ENCODE measurements at regions not wholly inside any gene's neighbourhood (a gene's known extent, or its start where the extent isn't known, plus 50 kb on each side); places are given as distances from the start of the nearest gene placed in this dataset.

DNA sequence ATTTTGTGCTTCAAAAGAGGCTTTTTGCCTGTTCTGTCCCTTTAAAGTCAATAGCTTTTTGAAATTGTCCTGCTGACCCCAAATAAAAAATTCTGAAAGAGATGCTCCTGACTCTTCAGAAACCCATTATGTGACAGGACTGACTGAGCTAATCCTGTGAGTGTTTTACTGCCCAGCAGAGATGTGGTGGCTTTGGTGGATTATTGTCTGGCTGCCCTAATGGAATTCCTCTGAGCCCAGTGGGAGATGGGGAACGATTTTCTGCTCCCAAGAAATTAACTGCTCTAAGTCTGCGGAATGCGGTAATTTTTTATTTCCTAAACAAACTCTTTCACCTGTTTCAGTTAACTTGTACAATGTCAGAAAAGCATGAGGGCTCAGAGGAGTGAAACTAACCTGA, 258.2 kb downstream of the IKZF2 start:
- TF ChIP-seq, protein P1, sequence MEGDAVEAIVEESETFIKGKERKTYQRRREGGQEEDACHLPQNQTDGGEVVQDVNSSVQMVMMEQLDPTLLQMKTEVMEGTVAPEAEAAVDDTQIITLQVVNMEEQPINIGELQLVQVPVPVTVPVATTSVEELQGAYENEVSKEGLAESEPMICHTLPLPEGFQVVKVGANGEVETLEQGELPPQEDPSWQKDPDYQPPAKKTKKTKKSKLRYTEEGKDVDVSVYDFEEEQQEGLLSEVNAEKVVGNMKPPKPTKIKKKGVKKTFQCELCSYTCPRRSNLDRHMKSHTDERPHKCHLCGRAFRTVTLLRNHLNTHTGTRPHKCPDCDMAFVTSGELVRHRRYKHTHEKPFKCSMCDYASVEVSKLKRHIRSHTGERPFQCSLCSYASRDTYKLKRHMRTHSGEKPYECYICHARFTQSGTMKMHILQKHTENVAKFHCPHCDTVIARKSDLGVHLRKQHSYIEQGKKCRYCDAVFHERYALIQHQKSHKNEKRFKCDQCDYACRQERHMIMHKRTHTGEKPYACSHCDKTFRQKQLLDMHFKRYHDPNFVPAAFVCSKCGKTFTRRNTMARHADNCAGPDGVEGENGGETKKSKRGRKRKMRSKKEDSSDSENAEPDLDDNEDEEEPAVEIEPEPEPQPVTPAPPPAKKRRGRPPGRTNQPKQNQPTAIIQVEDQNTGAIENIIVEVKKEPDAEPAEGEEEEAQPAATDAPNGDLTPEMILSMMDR (IDR thresholded peaks at IDR 0.05) = no peak
- TF ChIP-seq POLR2A (IDR thresholded peaks at IDR 0.05) = no peak

All from Peyer's patch (tissue), 4 donors.